HepG2 (cell line): ENCODE measurements at regions not wholly inside any gene's neighbourhood (a gene's known extent, or its start where the extent isn't known, plus 50 kb on each side); places are given as distances from the start of the nearest gene placed in this dataset.

Experiments used
- BHLHE40 ChIP-seq: IDR thresholded peaks from 2 replicates; pipeline ENCODE4 v1.6.1; 2011; ENCODE audit warnings: low read length, improper control_type of control experiment
- CTCF ChIP-seq: sonication (generic); formaldehyde crosslinking; IDR thresholded peaks from 2 replicates; pipeline ENCODE4 v1.5.0; 2020; ENCODE audit warnings: mild to moderate bottlenecking, missing genetic modification reagents, moderate library complexity
- ZBTB33 ChIP-seq: sonication (generic); formaldehyde crosslinking; IDR thresholded peaks from 2 replicates; pipeline ENCODE4 v1.4.0; 2020; ENCODE audit warnings: missing genetic modification reagents
- ZFP62 ChIP-seq: sonication (generic); formaldehyde crosslinking; IDR thresholded peaks from 2 replicates; pipeline ENCODE4 v1.4.0; 2020; ENCODE audit warnings: missing genetic modification reagents
- ZNF556 ChIP-seq: sonication (generic); formaldehyde crosslinking; IDR thresholded peaks from 2 replicates; pipeline ENCODE4 v1.4.0; 2020; ENCODE audit warnings: mild to moderate bottlenecking, missing genetic modification reagents, borderline replicate concordance
- ZSCAN25 ChIP-seq: sonication (generic); formaldehyde crosslinking; IDR thresholded peaks from 2 replicates; pipeline ENCODE4 v1.8.0; 2022; ENCODE audit warnings: mild to moderate bottlenecking, missing genetic modification reagents

- TF ChIP-seq ZFP62 (CRISPR knock-in tag) (no peak), ZSCAN25 (CRISPR knock-in tag) (no peak), ZBTB33 (CRISPR knock-in tag) (no peak), BHLHE40 (no peak), CTCF (CRISPR knock-in tag) (no peak), ZNF556 (no peak)
Measured at GRCh38 chr3:71907996-71908395, 123.0 kb upstream of the PROK2 start.
